DND-41 (cell line): ENCODE measurements at regions not wholly inside any gene's neighbourhood (a gene's known extent, or its start where the extent isn't known, plus 50 kb on each side); places are given as distances from the start of the nearest gene placed in this dataset.

Experiments
- ATAC-seq: fragments of 200-7000 bp; cut with Tn5 transposase; 3 replicates; pipeline ENCODE4 v1.9.1; 2021; ENCODE audit warnings: low read depth; ENCODE audit not compliant: insufficient read depth
- DNase-seq: peaks from one replicate; pipeline ENCODE4 v3.0.0-alpha.2; 2020
- H2AFZ ChIP-seq: 2 replicates; pipeline ENCODE4 v1.6.0; 2012; ENCODE audit warnings: low read depth, low read length
- H3K27ac ChIP-seq: 2 replicates; pipeline ENCODE4 v1.5.1; 2012; ENCODE audit warnings: low read length, inconsistent platforms
- H3K27me3 ChIP-seq: fragments of 200-600 bp; sonication (generic); 2 replicates; pipeline ENCODE4 v1.6.0; 2012; ENCODE audit warnings: low read length, mild to moderate bottlenecking, inconsistent platforms; ENCODE audit not compliant: insufficient read depth, poor library complexity
- H3K36me3 ChIP-seq: 2 replicates; pipeline ENCODE4 v1.5.1; 2012; ENCODE audit warnings: low read length, inconsistent platforms; ENCODE audit not compliant: insufficient read depth
- H3K4me1 ChIP-seq: 2 replicates; pipeline ENCODE4 v1.5.1; 2012; ENCODE audit warnings: mild to moderate bottlenecking, low read length; ENCODE audit not compliant: insufficient read depth
- H3K4me2 ChIP-seq: 2 replicates; pipeline ENCODE4 v1.6.0; 2012; ENCODE audit warnings: mild to moderate bottlenecking, moderate library complexity, low read length, inconsistent platforms; ENCODE audit not compliant: insufficient read depth
- H3K4me3 ChIP-seq, 2 experiments: fragments of 200-600 bp in 1 of 2; shearing (Covaris generic) in 1 of 2; 2 replicates each; pipeline ENCODE4 v1.5.1; 2012 to 2016; ENCODE audit warnings: inconsistent platforms in 2 of 2, low read length in 2 of 2, mild to moderate bottlenecking in 2 of 2, low read depth in 1 of 2, moderate library complexity in 1 of 2
- H3K79me2 ChIP-seq: 2 replicates; pipeline ENCODE4 v1.6.0; 2012; ENCODE audit warnings: low read length, inconsistent platforms; ENCODE audit not compliant: insufficient read depth
- H3K9ac ChIP-seq: 2 replicates; pipeline ENCODE4 v1.6.0; 2012; ENCODE audit warnings: low read depth, mild to moderate bottlenecking, inconsistent platforms, low read length, moderate library complexity
- H3K9me3 ChIP-seq: 2 replicates; pipeline ENCODE4 v1.5.1; 2012; ENCODE audit warnings: low read length, moderate library complexity, mild to moderate bottlenecking, inconsistent platforms; ENCODE audit not compliant: insufficient read depth, severe bottlenecking
- H4K20me1 ChIP-seq: 2 replicates; pipeline ENCODE4 v1.6.0; 2012; ENCODE audit warnings: low read length; ENCODE audit not compliant: insufficient read depth
- CTCF ChIP-seq: IDR thresholded peaks from 2 replicates; pipeline ENCODE4 v1.5.1; 2012; ENCODE audit warnings: borderline replicate concordance, low read length, moderate library complexity, mild to moderate bottlenecking; ENCODE audit not compliant: poor library complexity, severe bottlenecking; ENCODE audit errors: extremely low read depth
- EZH2 ChIP-seq: IDR thresholded peaks from 3 replicates; pipeline ENCODE4 v1.6.1; 2012; ENCODE audit warnings: borderline replicate concordance, low read depth, mild to moderate bottlenecking, moderate library complexity, low read length, inconsistent platforms; ENCODE audit not compliant: severe bottlenecking

- H3K79me2 ChIP-seq: no peaks in the 10 kb centered on the region
- H3K4me3 ChIP-seq: no peak overlapping the region
- H4K20me1 ChIP-seq: no peaks in the 10 kb centered on the region
- H3K27ac ChIP-seq: no peak overlapping the region
- ATAC-seq (no peak), DNase-seq (no peak)
- no peak overlapping the region for H3K4me2 ChIP-seq
- H2AFZ ChIP-seq: no peak overlapping the region
- no peak overlapping the region for H3K9ac ChIP-seq
- no peaks in the 10 kb centered on the region for H3K9me3 ChIP-seq
- no peaks in the 10 kb centered on the region for H3K27me3 ChIP-seq
- H3K36me3 ChIP-seq: no peaks in the 10 kb centered on the region
- no peaks in the 10 kb centered on the region for H3K4me1 ChIP-seq
- no peak for TF ChIP-seq EZH2
These were observed 1403.4 kb upstream of the TENM4 start for GRCh38 chr11:80844110-80844819.

- Histone ChIP-seq H3K27ac (no peak overlapping the region), H3K36me3 (no peaks in the 10 kb centered on the region), H3K9ac (no peak overlapping the region), H3K79me2 (no peaks in the 10 kb centered on the region), H3K4me2 (no peak overlapping the region), H3K4me1 (no peaks in the 10 kb centered on the region), H3K9me3 (no peaks in the 10 kb centered on the region), H4K20me1 (no peaks in the 10 kb centered on the region), H3K4me3 (no peak overlapping the region), H2AFZ (no peak overlapping the region), H3K27me3 (no peaks in the 10 kb centered on the region)
- ATAC-seq (no peak), DNase-seq (no peak)
- TF ChIP-seq CTCF: no peak
- no peak for TF ChIP-seq EZH2
These were observed 1402.6 kb upstream of the TENM4 start for GRCh38 chr11:80843266-80843974.

- Histone ChIP-seq H3K4me3 (no peak overlapping the region), H3K9ac (no peak overlapping the region), H3K4me1 (no peaks in the 10 kb centered on the region), H3K27ac (no peak overlapping the region), H3K4me2 (no peak overlapping the region), H3K9me3 (no peaks in the 10 kb centered on the region), H3K27me3 (no peaks in the 10 kb centered on the region), H3K79me2 (no peaks in the 10 kb centered on the region), H4K20me1 (no peaks in the 10 kb centered on the region), H3K36me3 (no peaks in the 10 kb centered on the region), H2AFZ (no peak overlapping the region)
- DNase-seq (no peak), ATAC-seq (no peak)
- no peak for TF ChIP-seq EZH2
- TF ChIP-seq CTCF: no peak
These were observed 1401.4 kb upstream of the TENM4 start for GRCh38 chr11:80842246-80842645.

- Histone ChIP-seq H3K4me2 (no peak overlapping the region), H3K36me3 (no peaks in the 10 kb centered on the region), H2AFZ (no peak overlapping the region), H3K9me3 (no peaks in the 10 kb centered on the region), H3K9ac (no peak overlapping the region), H4K20me1 (no peaks in the 10 kb centered on the region), H3K4me1 (no peaks in the 10 kb centered on the region), H3K27ac (no peak overlapping the region), H3K79me2 (no peaks in the 10 kb centered on the region), H3K4me3 (no peak overlapping the region), H3K27me3 (no peaks in the 10 kb centered on the region)
- no peak for TF ChIP-seq CTCF
- no peak for TF ChIP-seq EZH2
- DNase-seq (no peak), ATAC-seq (no peak)
These were observed 1400.8 kb upstream of the TENM4 start for GRCh38 chr11:80841675-80842074.
